Caco-2 (cell line): ENCODE measurements at regions not wholly inside any gene's neighbourhood (a gene's known extent, or its start where the extent isn't known, plus 50 kb on each side); places are given as distances from the start of the nearest gene placed in this dataset.

Experiments used
- BruUV-seq: library from RNA; stranded (reverse); fragments of 400-500 nt; replicated peaks from 2 replicates; lab custom pipeline; 2021; lab: Mats Ljungman, UMichigan
- CTCF ChIA-PET: fragments of 300-600 bp; sonication (Branson Sonifier 250); formaldehyde crosslinking; loops from one replicate; lab custom pipeline; 2022; ENCODE audit warnings: antibody characterized with exemption; lab: Charles Lee
- POLR2A ChIA-PET: fragments of 300-600 bp; sonication (Branson Sonifier 250); formaldehyde crosslinking; loops from one replicate; lab custom pipeline; 2022; ENCODE audit warnings: antibody characterized with exemption; lab: Charles Lee
- DNase-seq, 2 experiments: peaks; one replicate each; pipeline versions ENCODE4 v3.0.0 to v3.0.0-alpha.2; 2020 to 2022
- H3K27me3 ChIP-seq: replicated peaks from 2 replicates; pipeline ENCODE4 v1.6.0; 2011; ENCODE audit warnings: low read length; ENCODE audit not compliant: control insufficient read depth, insufficient read depth
- H3K36me3 ChIP-seq: 2 replicates; pipeline ENCODE4 v1.5.1; 2011; ENCODE audit warnings: low read length; ENCODE audit not compliant: control insufficient read depth, insufficient read depth
- H3K4me1 ChIP-seq: fragments of 250-450 bp; sonication (Bioruptor Pico); 2 replicates; pipeline ENCODE4 v1.5.1; 2020; ENCODE audit warnings: mild to moderate bottlenecking
- H3K4me3 ChIP-seq: 2 replicates; pipeline ENCODE4 v1.5.1; 2011; ENCODE audit warnings: low read depth, mild to moderate bottlenecking, control low read depth, low read length
- H3K9me3 ChIP-seq: fragments of 250-450 bp; sonication (Bioruptor Pico); 2 replicates; pipeline ENCODE4 v1.5.1; 2020; ENCODE audit warnings: mild to moderate bottlenecking, moderate library complexity
- H3K27ac Mint-ChIP-seq: one replicate; pipeline ENCODE4 v1.8.0; 2022; ENCODE audit warnings: mixed read lengths; ENCODE audit not compliant: unreplicated experiment
- H3K27me3 Mint-ChIP-seq: one replicate; pipeline ENCODE4 v1.8.0; 2022; ENCODE audit warnings: mixed read lengths; ENCODE audit not compliant: insufficient read depth, unreplicated experiment
- H3K36me3 Mint-ChIP-seq: one replicate; pipeline ENCODE4 v1.8.0; 2022; ENCODE audit warnings: mild to moderate bottlenecking, mixed read lengths; ENCODE audit not compliant: insufficient read depth, unreplicated experiment
- H3K4me1 Mint-ChIP-seq: one replicate; pipeline ENCODE4 v1.8.0; 2022; ENCODE audit warnings: low read depth, mixed read lengths; ENCODE audit not compliant: unreplicated experiment
- H3K4me3 Mint-ChIP-seq: one replicate; pipeline ENCODE4 v1.8.0; 2022; ENCODE audit warnings: mild to moderate bottlenecking, moderate library complexity, mixed read lengths; ENCODE audit not compliant: unreplicated experiment
- H3K9me3 Mint-ChIP-seq: one replicate; pipeline ENCODE4 v1.8.0; 2022; ENCODE audit warnings: mixed read lengths; ENCODE audit not compliant: unreplicated experiment
- CTCF ChIP-seq, 2 experiments: fragments of 200-600 bp in 1 of 2; IDR thresholded peaks; 1 replicate in 1 of 2; 2 replicates in 1 of 2; pipeline versions ENCODE4 v1.5.1 to v1.8.0; 2011 to 2022; ENCODE audit warnings: antibody characterized with exemption in 1 of 2, control low read depth in 1 of 2, inconsistent platforms in 1 of 2, low read depth in 1 of 2, low read length in 1 of 2, mild to moderate bottlenecking in 1 of 2, moderate library complexity in 1 of 2; ENCODE audit not compliant: insufficient read depth in 1 of 2, severe bottlenecking in 1 of 2, unreplicated experiment in 1 of 2
- intact Hi-C: fragments of 100-400 bp; cut with micrococcal nuclease; formaldehyde crosslinking; loops from one replicate; pipeline ENCODE4 v1.10.0; 2022; ENCODE audit not compliant: unreplicated experiment

GRCh38 chr1:217036757-217037156, 313.5 kb upstream of the ESRRG start:
- Mint-ChIP-seq H3K36me3 (no peaks in the 10 kb centered on the region), H3K9me3 (peaks cover 38% of the 10 kb centered on the region), H3K27me3 (no peaks in the 10 kb centered on the region), H3K27ac (no peak overlapping the region), H3K4me1 (no peaks in the 10 kb centered on the region), H3K4me3 (no peak overlapping the region)
- ChIA-PET POLR2A (no interaction called here), CTCF (no interaction called here)
- intact Hi-C loops: no loop called here
- Histone ChIP-seq H3K9me3 (peaks cover 16% of the 10 kb centered on the region), H3K27me3 (no peaks in the 10 kb centered on the region), H3K4me1 (no peaks in the 10 kb centered on the region), H3K36me3 (no peaks in the 10 kb centered on the region), H3K4me3 (no peak overlapping the region)
- BruUV-seq: no TSS peak
- no peak for DNase-seq
- no peak for TF ChIP-seq CTCF (IDR thresholded peaks at IDR 0.05; ENCODE audit: insufficient read depth in 1 of 2, low read depth in 1 of 2, low read length in 1 of 2, severe bottlenecking in 1 of 2, unreplicated experiment in 1 of 2)

GRCh38 chr1:217032715-217033367, 309.6 kb upstream of the ESRRG start:
- no peak for DNase-seq
- Mint-ChIP-seq H3K27ac (no peak overlapping the region), H3K4me1 (no peaks in the 10 kb centered on the region), H3K27me3 (no peaks in the 10 kb centered on the region), H3K36me3 (no peaks in the 10 kb centered on the region), H3K9me3 (peaks cover 13% of the 10 kb centered on the region), H3K4me3 (no peak overlapping the region)
- Histone ChIP-seq H3K4me1 (no peaks in the 10 kb centered on the region; the same call in 1 of the 2 replicates), H3K36me3 (no peaks in the 10 kb centered on the region), H3K27me3 (no peaks in the 10 kb centered on the region), H3K9me3 (no peaks in the 10 kb centered on the region), H3K4me3 (no peak overlapping the region)
- CTCF ChIA-PET: no interaction called here
- POLR2A ChIA-PET: no interaction called here
- intact Hi-C loops: no loop called here
- no TSS peak for BruUV-seq
- no peak for TF ChIP-seq CTCF (IDR thresholded peaks at IDR 0.05; ENCODE audit: insufficient read depth in 1 of 2, low read depth in 1 of 2, low read length in 1 of 2, severe bottlenecking in 1 of 2, unreplicated experiment in 1 of 2)

- no peak for TF ChIP-seq CTCF (IDR thresholded peaks at IDR 0.05; ENCODE audit: insufficient read depth in 1 of 2, low read depth in 1 of 2, low read length in 1 of 2, severe bottlenecking in 1 of 2, unreplicated experiment in 1 of 2)
- intact Hi-C loops: no loop called here
- no peaks in the 10 kb centered on the region for H3K9me3 ChIP-seq
- no peaks in the 10 kb centered on the region for H3K36me3 ChIP-seq
- no peaks in the 10 kb centered on the region for H3K27me3 ChIP-seq
- Mint-ChIP-seq H3K4me3 (no peak overlapping the region), H3K36me3 (no peaks in the 10 kb centered on the region), H3K4me1 (no peaks in the 10 kb centered on the region), H3K9me3 (no peaks in the 10 kb centered on the region), H3K27ac (no peak overlapping the region), H3K27me3 (no peaks in the 10 kb centered on the region)
- DNase-seq: peak in 1 of 2 experiments; percentile 3
- no peaks in the 10 kb centered on the region; the same call in 1 of the 2 replicates for H3K4me1 ChIP-seq
- POLR2A ChIA-PET: no interaction called here
- H3K4me3 ChIP-seq: no peak overlapping the region
- BruUV-seq: no TSS peak
- CTCF ChIA-PET: interaction anchor here (1.1 kb wide), 1 partner anchor 18 kb away, joined by 3 read pairs; no protein-coding TSS in a partner anchor
Measured at GRCh38 chr1:217029281-217030157, 306.3 kb upstream of the ESRRG start.
